HEK293 (cell line): ENCODE measurements at regions not wholly inside any gene's neighbourhood (a gene's known extent, or its start where the extent isn't known, plus 50 kb on each side); places are given as distances from the start of the nearest gene placed in this dataset.

ENCODE experiments used
- CTCF ChIP-seq: fragments of 450-650 bp; formaldehyde crosslinking; IDR thresholded peaks from 2 replicates; pipeline ENCODE4 v1.5.1; 2016; ENCODE audit warnings: missing biosample characterization, missing genetic modification characterization
- PBX3 ChIP-seq: sonication (generic); formaldehyde crosslinking; IDR thresholded peaks from 2 replicates; pipeline ENCODE4 v1.8.1; 2022; ENCODE audit warnings: mild to moderate bottlenecking, moderate library complexity, missing genetic modification reagents
- ZFP69B ChIP-seq: fragments of 450-650 bp; formaldehyde crosslinking; IDR thresholded peaks from 2 replicates; pipeline ENCODE4 v1.5.1; 2016; ENCODE audit warnings: missing biosample characterization, missing genetic modification characterization
- ZNF830 ChIP-seq: fragments of 450-650 bp; IDR thresholded peaks from 2 replicates; pipeline ENCODE4 v1.5.0; 2018; ENCODE audit warnings: missing biosample characterization, missing genetic modification characterization, low read depth, mild to moderate bottlenecking, moderate library complexity

- TF ChIP-seq PBX3 (CRISPR knock-in tag) (no peak), CTCF (tag by site-specific recombination) (no peak), ZFP69B (tag by site-specific recombination) (no peak), ZNF830 (tag by site-specific recombination) (no peak)
These were observed 514.3 kb upstream of the PPP2R3A start for GRCh38 chr3:135451037-135451785.
